ENCODE measurements at regions not wholly inside any gene's neighbourhood (a gene's known extent, or its start where the extent isn't known, plus 50 kb on each side); places are given as distances from the start of the nearest gene placed in this dataset.

- Histone ChIP-seq H3K27ac (ENCODE audit: low read length) (no peak overlapping the region), H3K4me1 (ENCODE audit: control insufficient read depth in 1 of 2, insufficient read depth in 2 of 2, low read length in 2 of 2) (no peaks in the 10 kb centered on the region), H3K36me3 (ENCODE audit: control insufficient read depth in 1 of 2, insufficient read depth in 2 of 2, low read length in 2 of 2) (no peaks in the 10 kb centered on the region), H3K27me3 (ENCODE audit: low read depth, low read length) (no peaks in the 10 kb centered on the region), H3K4me3 (ENCODE audit: low read depth in 1 of 2, low read length in 2 of 2) (no peak overlapping the region), H3K9me3 (ENCODE audit: control insufficient read depth in 1 of 2, low read length in 2 of 2) (no peaks in the 10 kb centered on the region)
Observed at GRCh38 chr13:30816736-30817135, 81.4 kb downstream of the ALOX5AP start.

- Histone ChIP-seq H3K27me3 (ENCODE audit: low read depth, low read length) (no peaks in the 10 kb centered on the region), H3K4me1 (ENCODE audit: control insufficient read depth in 1 of 2, insufficient read depth in 2 of 2, low read length in 2 of 2) (no peaks in the 10 kb centered on the region), H3K36me3 (ENCODE audit: control insufficient read depth in 1 of 2, insufficient read depth in 2 of 2, low read length in 2 of 2) (no peaks in the 10 kb centered on the region), H3K27ac (ENCODE audit: low read length) (no peak overlapping the region), H3K9me3 (ENCODE audit: control insufficient read depth in 1 of 2, low read length in 2 of 2) (no peaks in the 10 kb centered on the region), H3K4me3 (ENCODE audit: low read depth in 1 of 2, low read length in 2 of 2) (no peak overlapping the region)
Observed at GRCh38 chr13:30818323-30818960, 83.1 kb downstream of the ALOX5AP start.

- no peaks in the 10 kb centered on the region for H3K27me3 ChIP-seq (ENCODE audit: low read depth, low read length)
- no peak overlapping the region for H3K4me3 ChIP-seq (ENCODE audit: low read depth in 1 of 2, low read length in 2 of 2)
- no peaks in the 10 kb centered on the region for H3K36me3 ChIP-seq (ENCODE audit: control insufficient read depth in 1 of 2, insufficient read depth in 2 of 2, low read length in 2 of 2)
- H3K4me1 ChIP-seq (ENCODE audit: control insufficient read depth in 1 of 2, insufficient read depth in 2 of 2, low read length in 2 of 2), result no peaks in the 10 kb centered on the region
- no peak overlapping the region for H3K27ac ChIP-seq (ENCODE audit: low read length)
- H3K9me3 ChIP-seq (ENCODE audit: control insufficient read depth in 1 of 2, low read length in 2 of 2), result no peaks in the 10 kb centered on the region
Observed at GRCh38 chr13:30819136-30819888, 84.0 kb downstream of the ALOX5AP start.

- Histone ChIP-seq H3K4me1 (ENCODE audit: control insufficient read depth in 1 of 2, insufficient read depth in 2 of 2, low read length in 2 of 2) (no peaks in the 10 kb centered on the region), H3K9me3 (ENCODE audit: control insufficient read depth in 1 of 2, low read length in 2 of 2) (no peaks in the 10 kb centered on the region), H3K27me3 (ENCODE audit: low read depth, low read length) (no peaks in the 10 kb centered on the region), H3K4me3 (ENCODE audit: low read depth in 1 of 2, low read length in 2 of 2) (no peak overlapping the region), H3K27ac (ENCODE audit: low read length) (no peak overlapping the region), H3K36me3 (ENCODE audit: control insufficient read depth in 1 of 2, insufficient read depth in 2 of 2, low read length in 2 of 2) (no peaks in the 10 kb centered on the region)
Observed at GRCh38 chr13:30821421-30821820, 84.7 kb upstream of the MEDAG start.

GRCh38 chr13:30824651-30825050 is 81.4 kb upstream of the MEDAG start:
- H3K27ac ChIP-seq (ENCODE audit: low read length), result no peak overlapping the region
- H3K9me3 ChIP-seq (ENCODE audit: control insufficient read depth in 1 of 2, low read length in 2 of 2), result no peaks in the 10 kb centered on the region

GRCh38 chr13:30826911-30827577 is 79.0 kb upstream of the MEDAG start:
- Histone ChIP-seq H3K4me3 (ENCODE audit: low read depth in 1 of 2, low read length in 2 of 2) (no peak overlapping the region), H3K27me3 (ENCODE audit: low read depth, low read length) (no peaks in the 10 kb centered on the region), H3K27ac (ENCODE audit: low read length) (no peak overlapping the region), H3K9me3 (ENCODE audit: control insufficient read depth in 1 of 2, low read length in 2 of 2) (no peaks in the 10 kb centered on the region), H3K36me3 (ENCODE audit: control insufficient read depth in 1 of 2, insufficient read depth in 2 of 2, low read length in 2 of 2) (no peaks in the 10 kb centered on the region), H3K4me1 (ENCODE audit: control insufficient read depth in 1 of 2, insufficient read depth in 2 of 2, low read length in 2 of 2) (no peaks in the 10 kb centered on the region)

More at GRCh38 chr13:30824651-30825050, 81.4 kb upstream of the MEDAG start:
- Histone ChIP-seq H3K36me3 (ENCODE audit: control insufficient read depth in 1 of 2, insufficient read depth in 2 of 2, low read length in 2 of 2) (no peaks in the 10 kb centered on the region), H3K4me3 (ENCODE audit: low read depth in 1 of 2, low read length in 2 of 2) (no peak overlapping the region), H3K27me3 (ENCODE audit: low read depth, low read length) (no peaks in the 10 kb centered on the region), H3K4me1 (ENCODE audit: control insufficient read depth in 1 of 2, insufficient read depth in 2 of 2, low read length in 2 of 2) (no peaks in the 10 kb centered on the region)

- Histone ChIP-seq H3K4me3 (ENCODE audit: low read depth in 1 of 2, low read length in 2 of 2) (no peak overlapping the region), H3K4me1 (ENCODE audit: control insufficient read depth in 1 of 2, insufficient read depth in 2 of 2, low read length in 2 of 2) (no peaks in the 10 kb centered on the region), H3K36me3 (ENCODE audit: control insufficient read depth in 1 of 2, insufficient read depth in 2 of 2, low read length in 2 of 2) (no peaks in the 10 kb centered on the region), H3K27me3 (ENCODE audit: low read depth, low read length) (no peaks in the 10 kb centered on the region), H3K9me3 (ENCODE audit: control insufficient read depth in 1 of 2, low read length in 2 of 2) (no peaks in the 10 kb centered on the region), H3K27ac (ENCODE audit: low read length) (no peak overlapping the region)
Observed at GRCh38 chr13:30827578-30827925, 78.5 kb upstream of the MEDAG start.

- no peak overlapping the region for H3K4me3 ChIP-seq (ENCODE audit: low read depth in 1 of 2, low read length in 2 of 2)
- H3K27me3 ChIP-seq (ENCODE audit: low read depth, low read length), result no peaks in the 10 kb centered on the region
- peaks cover 0 to 3% of the 10 kb centered on the region in 2 donors for H3K4me1 ChIP-seq (ENCODE audit: control insufficient read depth in 1 of 2, insufficient read depth in 2 of 2, low read length in 2 of 2)
- H3K9me3 ChIP-seq (ENCODE audit: control insufficient read depth in 1 of 2, low read length in 2 of 2), result no peaks in the 10 kb centered on the region
- H3K27ac ChIP-seq (ENCODE audit: low read length), result no peak overlapping the region
- no peaks in the 10 kb centered on the region for H3K36me3 ChIP-seq (ENCODE audit: control insufficient read depth in 1 of 2, insufficient read depth in 2 of 2, low read length in 2 of 2)
Observed at GRCh38 chr13:30829145-30829832, 76.8 kb upstream of the MEDAG start.

- H3K27ac ChIP-seq (ENCODE audit: low read length), result no peak overlapping the region
- no peaks in the 10 kb centered on the region for H3K27me3 ChIP-seq (ENCODE audit: low read depth, low read length)
- no peak overlapping the region for H3K4me3 ChIP-seq (ENCODE audit: low read depth in 1 of 2, low read length in 2 of 2)
- H3K36me3 ChIP-seq (ENCODE audit: control insufficient read depth in 1 of 2, insufficient read depth in 2 of 2, low read length in 2 of 2), result no peaks in the 10 kb centered on the region
- peaks cover 0 to 3% of the 10 kb centered on the region in 2 donors for H3K4me1 ChIP-seq (ENCODE audit: control insufficient read depth in 1 of 2, insufficient read depth in 2 of 2, low read length in 2 of 2)
- H3K9me3 ChIP-seq (ENCODE audit: control insufficient read depth in 1 of 2, low read length in 2 of 2), result no peaks in the 10 kb centered on the region
Observed at GRCh38 chr13:30829833-30830637, 76.0 kb upstream of the MEDAG start.

- H3K27me3 ChIP-seq (ENCODE audit: low read depth, low read length), result no peaks in the 10 kb centered on the region
Observed at GRCh38 chr13:30830638-30830965, 75.5 kb upstream of the MEDAG start.

GRCh38 chr13:30831515-30831914 is 74.6 kb upstream of the MEDAG start:
- Histone ChIP-seq H3K27ac (ENCODE audit: low read length) (no peak overlapping the region), H3K4me1 (ENCODE audit: control insufficient read depth in 1 of 2, insufficient read depth in 2 of 2, low read length in 2 of 2) (peaks cover 0 to 3% of the 10 kb centered on the region in 2 donors), H3K4me3 (ENCODE audit: low read depth in 1 of 2, low read length in 2 of 2) (no peak overlapping the region), H3K27me3 (ENCODE audit: low read depth, low read length) (no peaks in the 10 kb centered on the region), H3K9me3 (ENCODE audit: control insufficient read depth in 1 of 2, low read length in 2 of 2) (no peaks in the 10 kb centered on the region), H3K36me3 (ENCODE audit: control insufficient read depth in 1 of 2, insufficient read depth in 2 of 2, low read length in 2 of 2) (no peaks in the 10 kb centered on the region)

More at GRCh38 chr13:30830638-30830965, 75.5 kb upstream of the MEDAG start:
- Histone ChIP-seq H3K4me3 (ENCODE audit: low read depth in 1 of 2, low read length in 2 of 2) (no peak overlapping the region), H3K27ac (ENCODE audit: low read length) (no peak overlapping the region), H3K4me1 (ENCODE audit: control insufficient read depth in 1 of 2, insufficient read depth in 2 of 2, low read length in 2 of 2) (peaks cover 0 to 3% of the 10 kb centered on the region in 2 donors), H3K36me3 (ENCODE audit: control insufficient read depth in 1 of 2, insufficient read depth in 2 of 2, low read length in 2 of 2) (no peaks in the 10 kb centered on the region), H3K9me3 (ENCODE audit: control insufficient read depth in 1 of 2, low read length in 2 of 2) (no peaks in the 10 kb centered on the region)
